HG03066 (cell line): ENCODE measurements at regions not wholly inside any gene's neighbourhood (a gene's known extent, or its start where the extent isn't known, plus 50 kb on each side); places are given as distances from the start of the nearest gene placed in this dataset.

Source experiments
- ATAC-seq: cut with Tn5 transposase; IDR thresholded peaks from one replicate; pipeline ENCODE4 v1.9.1; 2021; ENCODE audit warnings: low read depth; ENCODE audit not compliant: unreplicated experiment

DNA sequence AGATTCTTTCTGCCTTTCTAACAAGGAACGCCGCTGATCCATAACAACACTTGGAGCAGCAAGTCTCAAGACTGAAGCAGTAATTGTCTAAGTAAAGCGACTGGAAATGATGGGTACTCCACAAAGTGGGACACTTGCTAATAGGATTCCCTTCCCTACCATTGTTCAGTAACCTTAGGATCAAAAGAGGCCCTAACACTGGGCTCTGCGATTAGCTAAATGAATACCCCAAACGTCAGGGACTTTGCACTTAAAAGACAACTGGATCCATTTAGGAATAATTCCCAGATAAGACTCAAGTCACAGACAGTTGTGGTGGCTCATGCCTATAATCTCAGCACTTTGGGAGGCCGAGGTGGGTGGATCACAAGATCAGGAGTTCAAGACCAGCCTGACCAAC is 221.9 kb upstream of the FGGY start:
- no peak for ATAC-seq

DNA sequence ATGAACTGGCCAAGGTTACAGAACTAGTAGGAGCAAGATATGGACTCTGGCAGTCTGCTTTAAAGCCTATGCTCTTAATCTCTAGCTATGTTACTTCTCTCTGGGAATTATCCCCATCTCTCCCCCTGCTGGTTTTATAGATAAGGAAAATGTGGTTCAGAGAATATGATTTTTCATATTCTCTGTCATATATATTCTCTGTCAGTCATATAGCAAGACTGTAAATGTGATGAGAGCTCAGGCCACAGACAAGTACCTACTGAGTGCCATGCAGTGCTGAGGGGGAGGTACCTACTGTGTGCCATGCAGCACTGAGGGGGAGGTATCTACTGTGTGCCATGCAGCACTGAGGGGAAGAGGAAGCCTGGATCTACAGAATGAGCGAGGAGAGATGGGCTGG is 220.3 kb upstream of the FGGY start:
- no peak for ATAC-seq

- ATAC-seq = no peak
Measured at GRCh38 chr1:59077466-59078069, 219.3 kb upstream of the FGGY start.

GRCh38 chr1:59078070-59078800 is 218.7 kb upstream of the FGGY start:
- no peak for ATAC-seq

DNA sequence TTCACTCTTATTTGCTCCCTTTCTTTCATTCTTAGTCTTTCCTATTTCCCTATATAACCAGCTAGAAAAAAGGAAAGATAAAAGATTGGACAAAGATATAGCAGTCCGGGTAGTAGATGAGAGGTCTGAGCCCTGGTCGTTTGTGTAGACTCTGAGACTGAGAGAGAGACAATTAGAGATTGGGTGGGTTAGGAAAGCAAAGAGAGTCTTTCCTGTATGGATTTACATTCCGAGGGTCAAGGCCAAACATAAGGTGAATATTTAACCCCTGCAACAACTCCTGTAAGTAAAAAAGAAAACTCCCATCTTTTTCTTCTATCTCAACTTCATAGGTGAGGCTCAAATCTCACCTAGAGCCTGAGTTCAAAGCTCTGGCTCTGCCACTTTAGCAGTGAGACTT is 218.0 kb upstream of the FGGY start:
- no peak for ATAC-seq

DNA sequence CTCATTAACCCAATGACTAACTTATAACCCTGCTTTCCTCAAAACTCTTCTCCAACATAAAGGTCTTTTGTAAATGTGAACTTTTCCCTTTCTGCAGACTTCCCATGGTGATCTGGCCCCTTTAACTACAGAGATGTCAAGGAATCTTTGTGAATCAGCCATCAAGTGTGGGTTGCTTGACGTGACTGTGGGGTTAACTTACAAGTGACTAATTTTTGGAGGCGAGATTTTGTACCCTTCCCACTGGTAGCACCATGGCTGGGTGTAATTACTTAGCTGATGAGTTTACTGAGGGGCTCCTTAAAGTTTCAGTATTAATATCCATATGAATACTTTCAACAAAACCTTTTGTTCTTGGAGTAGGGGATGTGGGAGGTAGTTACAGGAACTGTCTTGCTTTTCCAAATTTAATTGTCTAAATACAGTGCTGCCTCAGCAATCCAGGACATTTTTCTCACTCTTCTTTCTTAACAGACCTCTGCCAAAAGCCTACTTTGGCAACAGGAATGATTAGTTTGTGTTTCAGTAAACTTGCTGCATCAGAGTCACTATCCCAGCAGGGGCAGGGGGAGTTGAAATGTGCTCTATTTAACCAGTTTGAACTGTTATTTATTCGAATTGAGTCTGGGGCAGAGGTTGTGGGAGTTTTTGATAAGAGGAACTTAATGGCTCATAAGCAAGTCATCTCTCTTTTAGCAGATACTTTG is 217.3 kb upstream of the FGGY start:
- no peak for ATAC-seq

GRCh38 chr1:59081181-59081580 is 215.7 kb upstream of the FGGY start:
- no peak for ATAC-seq

DNA sequence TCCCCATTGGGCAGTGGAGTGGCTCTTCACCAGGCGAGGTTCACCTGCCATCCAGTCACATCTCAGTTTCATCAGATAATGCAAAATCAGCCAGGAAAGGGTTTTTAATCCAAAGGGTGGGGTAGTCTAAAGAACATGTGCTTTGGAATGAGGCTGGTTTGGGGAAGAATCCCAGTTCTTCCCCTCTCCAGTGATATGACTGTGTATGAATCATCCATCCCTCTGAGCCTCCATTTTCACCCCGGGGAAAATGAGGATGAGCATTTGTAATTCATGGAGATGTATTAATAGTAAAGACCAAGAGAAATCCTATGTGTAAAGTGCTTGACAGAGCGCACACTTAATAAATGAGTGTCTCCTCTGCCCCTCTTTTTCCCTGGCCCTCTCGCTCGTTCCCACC is 215.1 kb upstream of the FGGY start:
- no peak for ATAC-seq

GRCh38 chr1:59083946-59084865 is 212.7 kb upstream of the FGGY start:
- no peak for ATAC-seq

DNA sequence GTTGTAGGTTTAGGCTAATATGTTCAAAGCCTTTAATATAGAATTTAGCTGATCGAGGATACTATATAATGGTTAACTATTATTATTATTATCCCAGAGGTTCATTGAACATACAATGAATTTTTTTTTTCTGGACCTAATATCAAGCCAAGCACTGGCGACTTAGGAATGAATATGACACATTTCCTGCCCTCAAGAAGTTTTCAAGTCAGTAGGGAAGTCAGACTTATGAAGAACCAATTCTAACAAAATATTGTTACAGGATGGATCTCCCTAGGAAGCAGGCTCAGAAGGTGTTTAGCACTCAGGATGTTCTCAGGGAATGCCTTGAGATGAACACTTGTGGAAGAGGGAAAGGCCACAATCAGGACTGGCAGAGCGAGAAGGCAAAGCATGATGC is 211.8 kb upstream of the FGGY start:
- no peak for ATAC-seq

DNA sequence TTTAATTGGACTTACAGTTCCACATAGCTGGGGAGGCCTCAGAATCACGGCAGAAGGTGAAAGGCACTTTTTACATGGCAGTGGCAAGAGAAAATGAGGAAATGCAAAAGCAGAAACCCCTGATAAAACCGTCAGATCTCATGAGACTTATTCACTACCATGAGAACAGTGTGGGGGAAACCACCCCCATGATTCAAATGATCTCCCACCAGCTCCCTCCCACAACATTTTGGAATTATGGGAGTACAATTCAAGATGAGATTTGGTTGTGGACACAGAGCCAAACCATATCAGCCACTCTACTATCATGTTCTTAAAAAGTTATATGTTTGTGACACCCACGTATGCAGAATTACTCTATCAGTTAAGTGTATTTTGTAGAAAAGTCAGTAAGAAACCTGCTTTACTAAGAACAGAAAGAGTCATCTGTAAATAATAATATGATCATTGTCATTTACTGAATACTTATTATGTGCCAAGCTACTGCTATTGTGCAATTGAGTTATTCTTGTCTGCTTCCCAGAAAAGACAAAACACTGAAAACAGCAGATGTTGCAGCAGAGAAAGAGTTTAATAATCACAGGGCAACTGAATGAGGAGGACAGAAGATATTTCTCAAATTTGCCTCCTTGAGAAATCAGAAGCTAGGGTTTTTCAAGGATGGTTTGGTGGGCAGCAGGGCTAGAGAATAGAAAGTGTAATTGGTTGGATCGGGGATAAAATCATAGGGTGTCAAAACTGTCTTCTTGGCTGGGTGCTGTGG is 207.7 kb upstream of the FGGY start:
- ATAC-seq = no peak

GRCh38 chr1:59089922-59090457 is 206.9 kb upstream of the FGGY start:
- ATAC-seq = no peak

DNA sequence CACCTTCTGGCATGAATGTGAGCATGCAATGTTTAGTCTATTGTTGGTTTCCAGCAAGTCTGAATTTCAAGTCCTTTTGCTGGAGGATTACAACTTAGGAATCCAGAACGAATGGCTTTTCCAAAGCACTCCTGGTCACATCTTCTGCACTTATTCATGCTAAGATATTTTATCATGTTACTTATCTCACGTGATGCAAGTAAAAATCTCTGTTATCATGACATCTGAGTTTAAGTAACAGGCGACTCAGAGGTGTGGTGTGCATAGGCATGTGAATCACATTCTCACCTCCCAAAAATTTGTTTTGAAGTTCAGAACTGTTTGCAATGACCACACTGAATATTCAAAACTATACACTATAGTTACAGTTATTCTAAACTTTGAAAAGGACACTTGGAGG is 204.8 kb upstream of the FGGY start:
- ATAC-seq = no peak

DNA sequence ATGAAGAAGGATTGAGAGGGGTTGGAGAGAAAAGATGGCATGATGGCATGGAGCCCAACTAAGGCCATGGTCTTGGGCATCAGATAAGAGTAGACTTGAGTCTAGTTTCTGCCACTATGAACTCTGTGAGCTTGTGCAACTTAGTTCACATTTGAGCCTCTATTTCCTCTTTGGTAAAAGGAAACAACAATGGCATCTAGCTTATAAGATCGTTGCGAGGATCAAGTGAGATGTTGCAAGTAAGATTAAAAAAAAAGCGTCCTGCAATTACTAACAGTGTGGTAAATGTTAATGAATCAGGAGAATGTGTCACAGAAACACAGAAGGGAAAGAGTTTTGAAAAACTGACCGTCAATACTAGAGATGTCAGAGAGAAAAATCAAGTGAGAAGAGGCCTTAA is 202.9 kb upstream of the FGGY start:
- no peak for ATAC-seq

GRCh38 chr1:59096501-59096900 is 200.4 kb upstream of the FGGY start:
- no peak for ATAC-seq

GRCh38 chr1:59098655-59099054 is 198.2 kb upstream of the FGGY start:
- no peak for ATAC-seq

DNA sequence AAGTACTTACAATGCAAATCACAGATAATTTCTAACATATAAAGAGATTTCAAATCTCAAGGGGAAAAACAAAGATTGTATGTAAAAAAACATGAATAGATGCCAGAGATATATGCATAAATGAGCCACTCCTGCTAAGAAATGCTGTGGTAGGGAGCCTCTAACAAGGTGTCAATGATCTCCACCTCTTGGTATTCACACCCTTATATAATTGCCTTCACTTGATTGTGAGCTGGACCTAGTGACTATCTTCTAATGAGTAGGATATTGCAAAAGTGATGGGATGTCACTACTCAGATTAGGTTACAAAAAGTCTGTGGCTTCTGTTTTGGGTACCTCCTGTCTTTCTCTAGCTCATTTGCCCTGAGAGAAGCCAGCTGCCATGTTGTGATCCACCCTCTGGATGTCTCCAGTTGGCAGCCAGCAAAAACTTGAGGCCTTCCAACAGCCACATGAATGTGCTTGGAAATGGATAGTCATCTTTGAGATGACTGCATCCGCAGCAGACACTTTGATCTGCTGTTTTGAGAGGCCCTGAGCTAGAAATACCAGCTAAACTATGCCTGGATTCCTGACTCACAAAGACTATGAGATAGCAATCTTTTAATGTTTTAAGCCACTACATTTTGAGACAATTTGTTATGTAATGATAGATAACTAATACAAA is 196.1 kb upstream of the FGGY start:
- ATAC-seq = no peak

GRCh38 chr1:59101518-59101917 is 195.4 kb upstream of the FGGY start:
- no peak for ATAC-seq

GRCh38 chr1:59103457-59103856 is 193.4 kb upstream of the FGGY start:
- ATAC-seq = no peak
